WTC11 (cell line): ENCODE measurements at regions not wholly inside any gene's neighbourhood (a gene's known extent, or its start where the extent isn't known, plus 50 kb on each side); places are given as distances from the start of the nearest gene placed in this dataset.

Experiments
- CREM ChIP-seq: sonication (generic); formaldehyde crosslinking; IDR thresholded peaks from 2 replicates; pipeline ENCODE4 v1.8.1; 2022; ENCODE audit warnings: mild to moderate bottlenecking, missing genetic modification reagents, moderate library complexity
- TF ChIP-seq, protein P1 (sequence below): fragments of 200-600 bp; IDR thresholded peaks from 2 replicates; pipeline ENCODE4 v1.8.0; 2022; ENCODE audit warnings: antibody characterized with exemption
- TF ChIP-seq, protein P2 (sequence below): sonication (generic); formaldehyde crosslinking; IDR thresholded peaks from 2 replicates; pipeline ENCODE4 v1.8.1; 2023; ENCODE audit warnings: mild to moderate bottlenecking, missing genetic modification reagents, moderate library complexity

DNA sequence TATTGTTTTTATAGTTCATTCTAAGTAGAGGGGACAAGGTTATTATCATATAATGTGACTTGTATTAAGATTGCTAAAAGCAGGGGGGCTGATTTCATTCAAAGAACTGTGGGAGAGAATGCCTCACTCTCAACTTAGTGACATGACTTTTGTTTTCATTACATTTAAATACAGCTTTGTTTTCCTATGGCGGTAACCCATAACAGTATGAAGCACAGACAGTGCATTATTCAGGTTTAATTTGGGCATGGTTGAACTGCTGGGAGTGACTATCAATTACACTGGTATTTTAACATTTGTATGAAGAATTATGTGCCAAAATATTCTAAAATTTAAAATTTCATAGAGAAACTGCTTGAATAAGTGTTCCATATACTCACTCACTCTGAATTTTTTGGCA, 637.3 kb downstream of the USP25 start:
- TF ChIP-seq, protein P1, sequence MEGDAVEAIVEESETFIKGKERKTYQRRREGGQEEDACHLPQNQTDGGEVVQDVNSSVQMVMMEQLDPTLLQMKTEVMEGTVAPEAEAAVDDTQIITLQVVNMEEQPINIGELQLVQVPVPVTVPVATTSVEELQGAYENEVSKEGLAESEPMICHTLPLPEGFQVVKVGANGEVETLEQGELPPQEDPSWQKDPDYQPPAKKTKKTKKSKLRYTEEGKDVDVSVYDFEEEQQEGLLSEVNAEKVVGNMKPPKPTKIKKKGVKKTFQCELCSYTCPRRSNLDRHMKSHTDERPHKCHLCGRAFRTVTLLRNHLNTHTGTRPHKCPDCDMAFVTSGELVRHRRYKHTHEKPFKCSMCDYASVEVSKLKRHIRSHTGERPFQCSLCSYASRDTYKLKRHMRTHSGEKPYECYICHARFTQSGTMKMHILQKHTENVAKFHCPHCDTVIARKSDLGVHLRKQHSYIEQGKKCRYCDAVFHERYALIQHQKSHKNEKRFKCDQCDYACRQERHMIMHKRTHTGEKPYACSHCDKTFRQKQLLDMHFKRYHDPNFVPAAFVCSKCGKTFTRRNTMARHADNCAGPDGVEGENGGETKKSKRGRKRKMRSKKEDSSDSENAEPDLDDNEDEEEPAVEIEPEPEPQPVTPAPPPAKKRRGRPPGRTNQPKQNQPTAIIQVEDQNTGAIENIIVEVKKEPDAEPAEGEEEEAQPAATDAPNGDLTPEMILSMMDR, result no peak
- TF ChIP-seq CREM (CRISPR knock-in tag), result no peak
- TF ChIP-seq, protein P2, sequence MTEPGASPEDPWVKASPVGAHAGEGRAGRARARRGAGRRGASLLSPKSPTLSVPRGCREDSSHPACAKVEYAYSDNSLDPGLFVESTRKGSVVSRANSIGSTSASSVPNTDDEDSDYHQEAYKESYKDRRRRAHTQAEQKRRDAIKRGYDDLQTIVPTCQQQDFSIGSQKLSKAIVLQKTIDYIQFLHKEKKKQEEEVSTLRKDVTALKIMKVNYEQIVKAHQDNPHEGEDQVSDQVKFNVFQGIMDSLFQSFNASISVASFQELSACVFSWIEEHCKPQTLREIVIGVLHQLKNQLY (CRISPR knock-in tag), result no peak
